Spinal cord (tissue), 9 donors: ENCODE measurements at regions not wholly inside any gene's neighbourhood (a gene's known extent, or its start where the extent isn't known, plus 50 kb on each side); places are given as distances from the start of the nearest gene placed in this dataset.

ENCODE experiments used
- DNase-seq, 6 donors: peaks; one replicate each; pipeline versions ENCODE4 v3.0.0 to v3.0.0-alpha.2; 2013 to 2015; ENCODE audit warnings: low spot score in 6 of 6, low read depth in 4 of 6
- H3K27ac ChIP-seq: one replicate; pipeline ENCODE4 v1.5.1; 2013; ENCODE audit warnings: low read depth, low read length, control low read depth
- H3K27me3 ChIP-seq: one replicate; pipeline ENCODE4 v1.6.1; 2013; ENCODE audit warnings: low read length; ENCODE audit not compliant: control insufficient read depth, insufficient read depth
- H3K36me3 ChIP-seq: one replicate; pipeline ENCODE4 v1.6.1; 2013; ENCODE audit warnings: low read length; ENCODE audit not compliant: control insufficient read depth, insufficient read depth
- H3K4me1 ChIP-seq: one replicate; pipeline ENCODE4 v1.6.1; 2013; ENCODE audit warnings: low read length; ENCODE audit not compliant: control insufficient read depth, insufficient read depth
- H3K4me3 ChIP-seq: one replicate; pipeline ENCODE4 v1.5.1; 2013; ENCODE audit warnings: low read depth, low read length, control low read depth
- H3K9me3 ChIP-seq: one replicate; pipeline ENCODE4 v1.6.1; 2013; ENCODE audit warnings: low read length; ENCODE audit not compliant: control insufficient read depth, insufficient read depth
- WGBS: methylation state at CpG from one replicate; pipeline ENCODE4 v1.1.5; 2013; ENCODE audit warnings: missing lambda C conversion rate; ENCODE audit not compliant: insufficient coverage; 5-methylcytosine and 5-hydroxymethylcytosine counted together
- donor health status: healthy.

- no peak overlapping the region for H3K4me3 ChIP-seq
- H3K9me3 ChIP-seq, result no peaks in the 10 kb centered on the region
- H3K4me1 ChIP-seq, result no peaks in the 10 kb centered on the region
- no peaks in the 10 kb centered on the region for H3K27me3 ChIP-seq
- H3K27ac ChIP-seq, result no peak overlapping the region
- DNase-seq, result peak in 1 of 6 donors; percentile 15
- H3K36me3 ChIP-seq, result no peaks in the 10 kb centered on the region
Observed at GRCh38 chr6:153634416-153634815, 404.6 kb upstream of the OPRM1 start.

GRCh38 chr6:153625089-153625488, 414.0 kb upstream of the OPRM1 start:
- peak in 5 of 6 donors; percentile 20 to 83 (median 59) for DNase-seq
- H3K4me3 ChIP-seq, result no peak overlapping the region
- H3K4me1 ChIP-seq, result no peaks in the 10 kb centered on the region

GRCh38 chr6:153624528-153624927, 414.5 kb upstream of the OPRM1 start:
- Histone ChIP-seq H3K4me3 (no peak overlapping the region), H3K27ac (no peak overlapping the region), H3K27me3 (no peaks in the 10 kb centered on the region), H3K9me3 (no peaks in the 10 kb centered on the region), H3K36me3 (no peaks in the 10 kb centered on the region), H3K4me1 (no peaks in the 10 kb centered on the region)
- no CpG with 5 or more reads among the region's 1 CpG for WGBS
- DNase-seq, result no peak

More at GRCh38 chr6:153625089-153625488, 414.0 kb upstream of the OPRM1 start:
- 7% methylated on average over 2 of the region's 3 CpGs for WGBS
- Histone ChIP-seq H3K9me3 (no peaks in the 10 kb centered on the region), H3K27ac (no peak overlapping the region), H3K36me3 (no peaks in the 10 kb centered on the region), H3K27me3 (no peaks in the 10 kb centered on the region)

- Histone ChIP-seq H3K27ac (no peak overlapping the region), H3K9me3 (no peaks in the 10 kb centered on the region), H3K36me3 (no peaks in the 10 kb centered on the region), H3K27me3 (no peaks in the 10 kb centered on the region), H3K4me3 (no peak overlapping the region), H3K4me1 (no peaks in the 10 kb centered on the region)
- DNase-seq, result no peak
- WGBS, result 100% methylated on average over 1 of the region's 2 CpGs
Observed at GRCh38 chr6:153623496-153623895, 415.5 kb upstream of the OPRM1 start.

GRCh38 chr6:153621491-153621890, 417.5 kb upstream of the OPRM1 start:
- H3K27ac ChIP-seq, result no peak overlapping the region
- H3K36me3 ChIP-seq, result no peaks in the 10 kb centered on the region
- no peak for DNase-seq
- 91% methylated on average over 2 of the region's 2 CpGs for WGBS
- no peaks in the 10 kb centered on the region for H3K4me1 ChIP-seq
- H3K27me3 ChIP-seq, result no peaks in the 10 kb centered on the region
- H3K9me3 ChIP-seq, result no peaks in the 10 kb centered on the region
- H3K4me3 ChIP-seq, result no peak overlapping the region

GRCh38 chr6:153621070-153621469, 418.0 kb upstream of the OPRM1 start:
- Histone ChIP-seq H3K27me3 (no peaks in the 10 kb centered on the region), H3K4me1 (no peaks in the 10 kb centered on the region), H3K36me3 (no peaks in the 10 kb centered on the region), H3K27ac (no peak overlapping the region), H3K4me3 (no peak overlapping the region), H3K9me3 (no peaks in the 10 kb centered on the region)
- 74% methylated on average over 3 of the region's 5 CpGs for WGBS
- DNase-seq, result peak in 1 of 6 donors; percentile 70

GRCh38 chr6:153618371-153619322, 420.4 kb upstream of the OPRM1 start:
- Histone ChIP-seq H3K4me3 (no peak overlapping the region), H3K27me3 (no peaks in the 10 kb centered on the region), H3K27ac (no peak overlapping the region), H3K36me3 (no peaks in the 10 kb centered on the region), H3K4me1 (no peaks in the 10 kb centered on the region), H3K9me3 (no peaks in the 10 kb centered on the region)
- 88% methylated on average over 1 of the region's 8 CpGs for WGBS
- peak in 1 of 6 donors; percentile 63 for DNase-seq

- no peaks in the 10 kb centered on the region for H3K27me3 ChIP-seq
- no peak overlapping the region for H3K27ac ChIP-seq
- H3K4me3 ChIP-seq, result no peak overlapping the region
- no peaks in the 10 kb centered on the region for H3K9me3 ChIP-seq
- H3K4me1 ChIP-seq, result no peaks in the 10 kb centered on the region
- no peaks in the 10 kb centered on the region for H3K36me3 ChIP-seq
- no peak for DNase-seq
- WGBS, result 38% methylated on average over 4 of the region's 6 CpGs
Observed at GRCh38 chr6:153616506-153616905, 422.5 kb upstream of the OPRM1 start.

GRCh38 chr6:153613719-153614455, 425.2 kb upstream of the OPRM1 start:
- Histone ChIP-seq H3K27ac (no peak overlapping the region), H3K4me1 (no peaks in the 10 kb centered on the region), H3K36me3 (no peaks in the 10 kb centered on the region), H3K9me3 (no peaks in the 10 kb centered on the region), H3K4me3 (no peak overlapping the region), H3K27me3 (no peaks in the 10 kb centered on the region)
- DNase-seq, result no peak
